Astrocyte (in vitro differentiated cells and primary cell): ENCODE measurements at regions not wholly inside any gene's neighbourhood (a gene's known extent, or its start where the extent isn't known, plus 50 kb on each side); places are given as distances from the start of the nearest gene placed in this dataset.
A peak's percentile ranks its signal among the peaks of the same experiment; 100 is the strongest.

ENCODE experiments used
- DNase-seq: peaks from one replicate; pipeline ENCODE4 v3.0.0-alpha.2; 2010; ENCODE audit warnings: low read depth
- FAIRE-seq: peaks from 2 replicates; lab custom pipeline; 2011; peaks lifted over from hg19 to GRCh38; lab: Jason Lieb, UNC
- H2AFZ ChIP-seq: 2 replicates; pipeline ENCODE4 v1.6.0; 2012; ENCODE audit warnings: low read depth, low read length, inconsistent platforms
- H3K27ac ChIP-seq: 2 replicates; pipeline ENCODE4 v1.5.1; 2011; ENCODE audit warnings: low read depth, low read length, inconsistent platforms
- H3K27me3 ChIP-seq: 2 replicates; pipeline ENCODE4 v1.6.0; 2011; ENCODE audit warnings: low read length, inconsistent platforms; ENCODE audit not compliant: insufficient read depth
- H3K36me3 ChIP-seq: 2 replicates; pipeline ENCODE4 v1.5.1; 2011; ENCODE audit warnings: low read length, inconsistent platforms; ENCODE audit not compliant: insufficient read depth
- H3K4me1 ChIP-seq: 2 replicates; pipeline ENCODE4 v1.5.1; 2011; ENCODE audit warnings: low read length, inconsistent platforms; ENCODE audit not compliant: insufficient read depth
- H3K4me2 ChIP-seq: 2 replicates; pipeline ENCODE4 v1.6.0; 2012; ENCODE audit warnings: low read length, inconsistent platforms
- H3K4me3 ChIP-seq: 2 replicates; pipeline ENCODE4 v1.5.1; 2011; ENCODE audit warnings: low read depth, mild to moderate bottlenecking, low read length, inconsistent platforms; ENCODE audit not compliant: insufficient read depth
- H3K79me2 ChIP-seq: 2 replicates; pipeline ENCODE4 v1.6.0; 2012; ENCODE audit warnings: mild to moderate bottlenecking, low read length, inconsistent platforms; ENCODE audit not compliant: insufficient read depth
- H3K9ac ChIP-seq: 2 replicates; pipeline ENCODE4 v1.6.0; 2012; ENCODE audit warnings: mild to moderate bottlenecking, low read length, inconsistent platforms
- H3K9me3 ChIP-seq: 2 replicates; pipeline ENCODE4 v1.5.1; 2012; ENCODE audit warnings: low read depth, mild to moderate bottlenecking, low read length, inconsistent platforms; ENCODE audit not compliant: insufficient read depth
- H4K20me1 ChIP-seq: 2 replicates; pipeline ENCODE4 v1.6.0; 2012; ENCODE audit warnings: low read length, inconsistent platforms; ENCODE audit not compliant: insufficient read depth
- H3K27ac Mint-ChIP-seq: one replicate; pipeline ENCODE4 v1.8.0; 2021; ENCODE audit warnings: mild to moderate bottlenecking, mixed read lengths; ENCODE audit not compliant: unreplicated experiment
- H3K27me3 Mint-ChIP-seq: one replicate; pipeline ENCODE4 v1.8.0; 2021; ENCODE audit warnings: low read depth, mixed read lengths; ENCODE audit not compliant: unreplicated experiment
- H3K36me3 Mint-ChIP-seq: one replicate; pipeline ENCODE4 v1.8.0; 2021; ENCODE audit warnings: low read depth, mixed read lengths; ENCODE audit not compliant: unreplicated experiment
- H3K4me1 Mint-ChIP-seq: one replicate; pipeline ENCODE4 v1.8.0; 2021; ENCODE audit warnings: low read depth, mixed read lengths; ENCODE audit not compliant: unreplicated experiment
- H3K4me3 Mint-ChIP-seq: one replicate; pipeline ENCODE4 v1.8.0; 2021; ENCODE audit warnings: mild to moderate bottlenecking, moderate library complexity, mixed read lengths; ENCODE audit not compliant: unreplicated experiment
- H3K9me3 Mint-ChIP-seq: one replicate; pipeline ENCODE4 v1.8.0; 2021; ENCODE audit warnings: mild to moderate bottlenecking, mixed read lengths; ENCODE audit not compliant: unreplicated experiment
- CTCF ChIP-seq: IDR thresholded peaks from 2 replicates; pipeline ENCODE4 v1.5.1; 2011; ENCODE audit warnings: low read depth, mild to moderate bottlenecking, inconsistent platforms, low read length, moderate library complexity; ENCODE audit not compliant: insufficient read depth
- EZH2 ChIP-seq: IDR thresholded peaks from 2 replicates; pipeline ENCODE4 v1.6.1; 2012; ENCODE audit warnings: mild to moderate bottlenecking, low read length, inconsistent platforms; ENCODE audit not compliant: insufficient read depth

GRCh38 chr17:62322313-62322712 lies 58.0 kb upstream of the EFCAB3 start:
- H3K79me2 ChIP-seq, result no peaks in the 10 kb centered on the region
- no peak overlapping the region for H3K9ac ChIP-seq
- H3K36me3 Mint-ChIP-seq, result peaks cover 2% of the 10 kb centered on the region
- no peak overlapping the region for H2AFZ ChIP-seq
- H3K4me3 ChIP-seq, result no peak overlapping the region
- no peak overlapping the region for H3K27ac ChIP-seq
- peak overlapping the region; percentile 11 for H3K4me3 Mint-ChIP-seq
- H3K36me3 ChIP-seq, result no peaks in the 10 kb centered on the region
- TF ChIP-seq CTCF, result no peak
- no peak for TF ChIP-seq EZH2
- FAIRE-seq (no peak), DNase-seq (no peak)
- H3K4me1 ChIP-seq, result no peaks in the 10 kb centered on the region
- H3K9me3 ChIP-seq, result no peaks in the 10 kb centered on the region
- H3K27ac Mint-ChIP-seq, result no peak overlapping the region
- H4K20me1 ChIP-seq, result no peaks in the 10 kb centered on the region
- H3K27me3 ChIP-seq, result peaks cover 4% of the 10 kb centered on the region
- peaks cover 13% of the 10 kb centered on the region for H3K4me1 Mint-ChIP-seq
- no peak overlapping the region for H3K4me2 ChIP-seq
- H3K27me3 Mint-ChIP-seq, result peaks cover 15% of the 10 kb centered on the region
- peaks cover 5% of the 10 kb centered on the region for H3K9me3 Mint-ChIP-seq

- Histone ChIP-seq H3K36me3 (no peaks in the 10 kb centered on the region), H3K27me3 (peaks cover 4% of the 10 kb centered on the region), H3K4me2 (no peak overlapping the region), H3K9ac (no peak overlapping the region), H2AFZ (no peak overlapping the region), H3K4me1 (no peaks in the 10 kb centered on the region), H4K20me1 (no peaks in the 10 kb centered on the region), H3K27ac (no peak overlapping the region), H3K4me3 (no peak overlapping the region), H3K9me3 (no peaks in the 10 kb centered on the region), H3K79me2 (no peaks in the 10 kb centered on the region)
- Mint-ChIP-seq H3K4me1 (peaks cover 13% of the 10 kb centered on the region), H3K27me3 (peaks cover 15% of the 10 kb centered on the region), H3K36me3 (peaks cover 2% of the 10 kb centered on the region), H3K27ac (peak overlapping the region; percentile 47), H3K4me3 (no peak overlapping the region), H3K9me3 (peaks cover 5% of the 10 kb centered on the region)
- DNase-seq, result no peak
- TF ChIP-seq CTCF (no peak), EZH2 (no peak)
- FAIRE-seq, result no peak
These were observed 58.9 kb upstream of the EFCAB3 start for GRCh38 chr17:62321451-62321850.

- H3K36me3 Mint-ChIP-seq, result peaks cover 2% of the 10 kb centered on the region
These were observed 60.5 kb upstream of the EFCAB3 start for GRCh38 chr17:62319846-62320245.

More at GRCh38 chr17:62319846-62320245, 60.5 kb upstream of the EFCAB3 start:
- TF ChIP-seq CTCF, result no peak
- TF ChIP-seq EZH2, result no peak
- Histone ChIP-seq H3K27ac (no peak overlapping the region), H3K36me3 (no peaks in the 10 kb centered on the region), H3K4me3 (no peak overlapping the region), H3K79me2 (no peaks in the 10 kb centered on the region), H3K9me3 (no peaks in the 10 kb centered on the region), H3K4me1 (no peaks in the 10 kb centered on the region), H3K9ac (no peak overlapping the region), H2AFZ (no peak overlapping the region), H3K4me2 (no peak overlapping the region), H4K20me1 (no peaks in the 10 kb centered on the region), H3K27me3 (peaks cover 4% of the 10 kb centered on the region)
- FAIRE-seq (no peak), DNase-seq (no peak)
- H3K4me3 Mint-ChIP-seq, result peak overlapping the region; percentile 21
- H3K9me3 Mint-ChIP-seq, result peaks cover 5% of the 10 kb centered on the region
- peak overlapping the region; percentile 11 for H3K27ac Mint-ChIP-seq
- peaks cover 13% of the 10 kb centered on the region for H3K27me3 Mint-ChIP-seq
- H3K4me1 Mint-ChIP-seq, result peaks cover 13% of the 10 kb centered on the region
